ENCODE measurements at regions not wholly inside any gene's neighbourhood (a gene's known extent, or its start where the extent isn't known, plus 50 kb on each side); places are given as distances from the start of the nearest gene placed in this dataset.
"Not testable (repeated sequence)": the region's sequence is repeated elsewhere in the genome, so short reads cannot be mapped to it uniquely, and the experiment has no call there.

GRCh38 chr1:82371844-82372498, 571.2 kb downstream of the ADGRL2 start:
- in situ Hi-C loops (cut with MboI; ENCODE audit: low sequenced_read_pairs): no loop called here
- no peaks in the 10 kb centered on the region for H3K4me1 ChIP-seq

DNA sequence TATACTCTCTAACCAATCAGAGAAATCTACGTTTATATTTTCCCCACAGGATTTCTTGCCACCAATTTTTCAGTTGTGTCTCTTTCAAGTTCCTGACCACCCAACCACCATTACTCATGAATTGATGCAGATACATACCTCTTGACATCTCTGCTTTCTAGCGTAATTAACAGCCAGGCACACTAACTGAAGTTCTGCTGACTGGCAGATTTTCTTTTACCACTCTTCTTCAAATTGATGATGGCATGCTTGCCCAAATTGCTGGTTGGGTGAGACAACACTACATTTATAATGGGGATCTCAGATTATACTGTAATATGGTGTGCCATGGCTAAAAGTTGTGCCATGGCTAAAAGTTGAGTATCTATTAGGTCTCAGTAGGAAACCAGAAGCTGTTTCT, 566.7 kb downstream of the ADGRL2 start:
- in situ Hi-C loops (cut with MboI; ENCODE audit: low sequenced_read_pairs): no loop called here
- H3K4me1 ChIP-seq: no peaks in the 10 kb centered on the region; the same call in 1 of the 2 replicates

More at GRCh38 chr1:82371844-82372498, 571.2 kb downstream of the ADGRL2 start:
- no peaks in the 10 kb centered on the region for H3K36me3 ChIP-seq (replicated peaks)
- no peak overlapping the region for H3K4me3 ChIP-seq
- no peaks in the 10 kb centered on the region for H3K27me3 ChIP-seq (ENCODE audit: low read depth)
- H3K9me3 ChIP-seq: no peaks in the 10 kb centered on the region
- no peak for DNase-seq (ENCODE audit: low spot score in 2 of 2)

DNA sequence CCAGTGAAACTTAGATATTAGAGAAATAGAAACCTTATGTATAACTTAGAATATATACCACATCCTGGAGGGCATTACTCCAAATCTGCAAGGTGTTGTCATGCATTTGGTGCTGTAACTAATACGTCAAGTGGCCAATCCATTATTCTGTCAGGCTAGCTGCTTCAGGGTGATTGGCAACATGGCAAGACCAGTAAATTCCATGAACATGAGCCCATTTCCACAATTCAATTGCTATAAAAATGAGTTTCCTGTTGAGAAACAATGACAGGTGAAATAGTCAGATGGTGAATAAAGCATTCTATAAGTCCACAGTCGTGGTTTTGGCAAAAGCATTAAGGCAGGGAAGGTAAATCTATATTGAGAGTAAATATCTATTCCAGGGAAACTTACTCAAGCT, 566.0 kb downstream of the ADGRL2 start:
- H3K9me3 ChIP-seq: no peaks in the 10 kb centered on the region
- no peaks in the 10 kb centered on the region for H3K27me3 ChIP-seq (ENCODE audit: low read depth)
- no peak overlapping the region for H3K4me3 ChIP-seq
- in situ Hi-C loops (cut with MboI; ENCODE audit: low sequenced_read_pairs): no loop called here
- DNase-seq (ENCODE audit: low spot score in 2 of 2): no peak
- no peaks in the 10 kb centered on the region; the same call in none of the 2 replicates for H3K4me1 ChIP-seq
- no peaks in the 10 kb centered on the region for H3K36me3 ChIP-seq (replicated peaks)

More for the DNA sequence above, 566.7 kb downstream of the ADGRL2 start:
- H3K27me3 ChIP-seq (ENCODE audit: low read depth): no peaks in the 10 kb centered on the region
- no peak for DNase-seq (ENCODE audit: low spot score in 2 of 2)
- no peaks in the 10 kb centered on the region for H3K9me3 ChIP-seq
- H3K36me3 ChIP-seq (replicated peaks): no peaks in the 10 kb centered on the region
- H3K4me3 ChIP-seq: no peak overlapping the region

DNA sequence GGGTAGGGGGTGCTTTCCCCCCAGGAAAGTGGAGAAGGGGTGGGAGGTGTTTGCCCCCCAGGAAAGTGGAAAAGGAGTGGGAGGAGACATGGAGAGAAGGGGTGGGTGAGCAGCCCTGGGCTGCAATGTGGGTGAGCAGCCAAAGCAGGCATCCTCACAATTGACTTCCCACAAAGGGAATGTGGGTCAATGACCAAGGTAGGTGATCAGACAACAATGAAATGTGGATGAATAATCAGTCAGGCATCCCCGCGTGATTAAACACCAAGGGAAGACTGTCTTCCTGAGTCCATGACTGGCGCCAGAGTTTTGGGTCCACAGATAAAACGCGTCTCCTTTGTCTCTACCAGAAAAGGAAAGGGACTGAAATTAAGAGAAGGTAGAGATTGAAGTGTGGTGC, 558.8 kb downstream of the ADGRL2 start:
- H3K36me3 ChIP-seq (replicated peaks); H3K4me3 ChIP-seq; in situ Hi-C loops (cut with MboI; ENCODE audit: low sequenced_read_pairs); H3K27me3 ChIP-seq (ENCODE audit: low read depth); H3K9me3 ChIP-seq; DNase-seq (ENCODE audit: low spot score in 2 of 2); H3K4me1 ChIP-seq: not testable (repeated sequence)

DNA sequence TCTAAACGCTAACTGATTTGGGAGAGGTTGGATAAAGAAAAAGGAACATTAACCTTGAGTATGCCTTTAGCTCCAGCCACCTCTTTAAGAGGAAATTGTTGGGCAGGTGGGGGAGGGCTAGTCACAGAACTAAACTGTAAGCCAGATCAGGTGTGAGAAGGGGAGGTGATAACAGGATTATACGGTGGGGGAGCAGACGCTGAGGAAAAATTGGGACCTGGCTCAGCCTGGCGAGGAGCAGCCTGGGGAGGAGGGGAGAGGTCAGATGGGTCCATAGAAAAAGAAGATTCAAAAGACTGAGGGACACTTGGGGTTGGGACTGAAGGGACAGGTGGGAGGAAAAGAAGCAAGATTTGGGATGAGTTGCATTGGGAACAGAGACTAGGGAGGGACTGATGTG, 558.0 kb downstream of the ADGRL2 start:
- H3K9me3 ChIP-seq; in situ Hi-C loops (cut with MboI; ENCODE audit: low sequenced_read_pairs); DNase-seq (ENCODE audit: low spot score in 2 of 2); H3K4me1 ChIP-seq; H3K36me3 ChIP-seq (replicated peaks); H3K4me3 ChIP-seq; H3K27me3 ChIP-seq (ENCODE audit: low read depth): not testable (repeated sequence)

DNA sequence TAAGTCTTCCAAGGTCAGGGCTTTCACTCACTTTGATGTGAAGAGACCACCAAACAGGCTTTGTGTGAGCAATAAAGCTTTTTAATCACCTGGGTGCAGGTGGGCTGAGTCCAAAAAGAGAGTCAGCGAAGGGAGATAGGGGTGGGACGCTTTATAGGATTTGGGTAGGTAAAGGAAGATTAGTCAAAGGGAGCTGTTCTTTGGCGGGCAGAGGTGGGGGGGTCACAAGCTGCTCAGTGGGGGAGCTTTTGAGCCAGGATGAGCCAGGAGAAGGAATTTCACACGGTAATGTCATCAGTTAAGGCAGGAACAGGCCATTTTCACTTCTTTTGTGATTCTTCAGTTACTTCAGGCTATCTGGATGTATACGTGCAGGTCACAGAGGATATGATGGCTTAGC, 553.8 kb downstream of the ADGRL2 start:
- H3K4me3 ChIP-seq; H3K9me3 ChIP-seq; H3K27me3 ChIP-seq (ENCODE audit: low read depth); in situ Hi-C loops (cut with MboI; ENCODE audit: low sequenced_read_pairs); H3K4me1 ChIP-seq; DNase-seq (ENCODE audit: low spot score in 2 of 2); H3K36me3 ChIP-seq (replicated peaks): not testable (repeated sequence)

GRCh38 chr1:82348487-82348886, 547.8 kb downstream of the ADGRL2 start:
- Histone ChIP-seq H3K4me1 (no peaks in the 10 kb centered on the region), H3K9me3 (no peaks in the 10 kb centered on the region), H3K4me3 (no peak overlapping the region), H3K36me3 (replicated peaks) (no peaks in the 10 kb centered on the region), H3K27me3 (ENCODE audit: low read depth) (no peaks in the 10 kb centered on the region)
- DNase-seq (ENCODE audit: low spot score in 2 of 2): no peak
- in situ Hi-C loops (cut with MboI; ENCODE audit: low sequenced_read_pairs): no loop called here

GRCh38 chr1:82346141-82346540, 545.4 kb downstream of the ADGRL2 start:
- Histone ChIP-seq H3K4me3 (no peak overlapping the region), H3K4me1 (no peaks in the 10 kb centered on the region), H3K27me3 (ENCODE audit: low read depth) (no peaks in the 10 kb centered on the region), H3K36me3 (replicated peaks) (no peaks in the 10 kb centered on the region), H3K9me3 (no peaks in the 10 kb centered on the region)
- DNase-seq (ENCODE audit: low spot score in 2 of 2): no peak
- in situ Hi-C loops (cut with MboI; ENCODE audit: low sequenced_read_pairs): no loop called here

GRCh38 chr1:82343381-82343780, 542.6 kb downstream of the ADGRL2 start:
- H3K4me3 ChIP-seq: no peak overlapping the region
- no peaks in the 10 kb centered on the region for H3K4me1 ChIP-seq
- no peaks in the 10 kb centered on the region for H3K27me3 ChIP-seq (ENCODE audit: low read depth)
- H3K36me3 ChIP-seq (replicated peaks): no peaks in the 10 kb centered on the region
- no peak for DNase-seq (ENCODE audit: low spot score in 2 of 2)
- in situ Hi-C loops (cut with MboI; ENCODE audit: low sequenced_read_pairs): no loop called here
- H3K9me3 ChIP-seq: no peaks in the 10 kb centered on the region

GRCh38 chr1:82337635-82338034, 536.9 kb downstream of the ADGRL2 start:
- Histone ChIP-seq H3K27me3 (ENCODE audit: low read depth) (no peaks in the 10 kb centered on the region), H3K9me3 (no peaks in the 10 kb centered on the region), H3K4me1 (no peaks in the 10 kb centered on the region), H3K36me3 (replicated peaks) (no peaks in the 10 kb centered on the region), H3K4me3 (no peak overlapping the region)
- in situ Hi-C loops (cut with MboI; ENCODE audit: low sequenced_read_pairs): no loop called here
- no peak for DNase-seq (ENCODE audit: low spot score in 2 of 2)

DNA sequence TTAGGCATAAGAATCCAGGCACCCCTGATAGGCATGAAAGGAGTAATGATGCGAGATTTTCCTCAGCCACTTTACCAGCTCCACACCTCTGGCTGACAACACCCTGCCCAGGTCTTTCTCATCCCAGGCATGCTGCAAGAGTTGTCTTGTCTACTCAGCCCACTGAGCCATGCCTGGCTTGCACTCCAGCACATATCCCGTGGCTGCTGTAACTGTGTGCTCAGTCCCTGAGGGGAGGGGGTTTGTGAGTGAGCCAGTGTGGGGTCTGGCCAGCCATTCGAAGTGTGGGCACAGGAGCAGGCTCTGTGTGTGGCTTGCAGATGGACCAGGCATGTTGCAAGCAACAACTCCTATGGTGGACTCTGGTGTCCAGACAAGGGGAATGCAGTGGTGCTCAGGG, 529.6 kb downstream of the ADGRL2 start:
- no peaks in the 10 kb centered on the region for H3K36me3 ChIP-seq (replicated peaks)
- no peaks in the 10 kb centered on the region for H3K27me3 ChIP-seq (ENCODE audit: low read depth)
- in situ Hi-C loops (cut with MboI; ENCODE audit: low sequenced_read_pairs): no loop called here
- no peaks in the 10 kb centered on the region for H3K9me3 ChIP-seq
- H3K4me3 ChIP-seq: no peak overlapping the region
- no peaks in the 10 kb centered on the region for H3K4me1 ChIP-seq
- DNase-seq (ENCODE audit: low spot score in 2 of 2): no peak

GRCh38 chr1:82329226-82329625, 528.5 kb downstream of the ADGRL2 start:
- Histone ChIP-seq H3K4me1 (no peaks in the 10 kb centered on the region), H3K9me3 (no peaks in the 10 kb centered on the region), H3K27me3 (ENCODE audit: low read depth) (no peaks in the 10 kb centered on the region), H3K4me3 (no peak overlapping the region), H3K36me3 (replicated peaks) (no peaks in the 10 kb centered on the region)
- in situ Hi-C loops (cut with MboI; ENCODE audit: low sequenced_read_pairs): no loop called here
- DNase-seq (ENCODE audit: low spot score in 2 of 2): no peak

- no peaks in the 10 kb centered on the region for H3K9me3 ChIP-seq
- no peak for DNase-seq (ENCODE audit: low spot score in 2 of 2)
- H3K4me1 ChIP-seq: no peaks in the 10 kb centered on the region; the same call in 1 of the 2 replicates
- in situ Hi-C loops (cut with MboI; ENCODE audit: low sequenced_read_pairs): no loop called here
- no peak overlapping the region for H3K4me3 ChIP-seq
- no peaks in the 10 kb centered on the region for H3K36me3 ChIP-seq (replicated peaks)
- H3K27me3 ChIP-seq (ENCODE audit: low read depth): no peaks in the 10 kb centered on the region
Observed at GRCh38 chr1:82323144-82323841, 522.6 kb downstream of the ADGRL2 start.

DNA sequence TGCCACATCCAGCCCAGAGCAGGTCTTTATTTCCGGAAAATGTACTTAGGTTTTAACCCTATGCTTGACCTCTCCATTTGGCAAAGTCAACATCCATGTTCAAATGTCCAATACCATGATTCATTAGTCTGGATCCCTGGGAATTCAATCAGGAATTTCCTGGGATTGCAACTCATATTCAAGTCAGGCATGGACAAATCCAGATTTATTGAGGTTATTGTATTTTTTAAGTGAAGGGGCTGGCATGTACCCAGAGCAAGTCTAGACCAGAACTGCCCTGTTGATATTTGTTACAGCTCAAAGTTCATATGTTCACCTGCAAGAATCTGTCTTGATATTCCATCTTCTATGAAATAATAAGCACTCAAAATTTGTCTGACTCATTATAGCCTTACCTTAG, 521.1 kb downstream of the ADGRL2 start:
- in situ Hi-C loops (cut with MboI; ENCODE audit: low sequenced_read_pairs): no loop called here
- no peak for DNase-seq (ENCODE audit: low spot score in 2 of 2)
- Histone ChIP-seq H3K36me3 (replicated peaks) (no peaks in the 10 kb centered on the region), H3K4me1 (no peaks in the 10 kb centered on the region; the same call in 1 of the 2 replicates), H3K27me3 (ENCODE audit: low read depth) (no peaks in the 10 kb centered on the region), H3K9me3 (no peaks in the 10 kb centered on the region), H3K4me3 (no peak overlapping the region)
